Hypothalamus (tissue), 51 donors: ENCODE measurements at regions not wholly inside any gene's neighbourhood (a gene's known extent, or its start where the extent isn't known, plus 50 kb on each side); places are given as distances from the start of the nearest gene placed in this dataset.
"Not testable (repeated sequence)": the region's sequence is repeated elsewhere in the genome, so short reads cannot be mapped to it uniquely, and the experiment has no call there.

ENCODE experiments used
- DNase-seq, 51 donors: peaks; one replicate each; lab custom pipeline; 2025; lab: John Stamatoyannopoulos, UW

DNA sequence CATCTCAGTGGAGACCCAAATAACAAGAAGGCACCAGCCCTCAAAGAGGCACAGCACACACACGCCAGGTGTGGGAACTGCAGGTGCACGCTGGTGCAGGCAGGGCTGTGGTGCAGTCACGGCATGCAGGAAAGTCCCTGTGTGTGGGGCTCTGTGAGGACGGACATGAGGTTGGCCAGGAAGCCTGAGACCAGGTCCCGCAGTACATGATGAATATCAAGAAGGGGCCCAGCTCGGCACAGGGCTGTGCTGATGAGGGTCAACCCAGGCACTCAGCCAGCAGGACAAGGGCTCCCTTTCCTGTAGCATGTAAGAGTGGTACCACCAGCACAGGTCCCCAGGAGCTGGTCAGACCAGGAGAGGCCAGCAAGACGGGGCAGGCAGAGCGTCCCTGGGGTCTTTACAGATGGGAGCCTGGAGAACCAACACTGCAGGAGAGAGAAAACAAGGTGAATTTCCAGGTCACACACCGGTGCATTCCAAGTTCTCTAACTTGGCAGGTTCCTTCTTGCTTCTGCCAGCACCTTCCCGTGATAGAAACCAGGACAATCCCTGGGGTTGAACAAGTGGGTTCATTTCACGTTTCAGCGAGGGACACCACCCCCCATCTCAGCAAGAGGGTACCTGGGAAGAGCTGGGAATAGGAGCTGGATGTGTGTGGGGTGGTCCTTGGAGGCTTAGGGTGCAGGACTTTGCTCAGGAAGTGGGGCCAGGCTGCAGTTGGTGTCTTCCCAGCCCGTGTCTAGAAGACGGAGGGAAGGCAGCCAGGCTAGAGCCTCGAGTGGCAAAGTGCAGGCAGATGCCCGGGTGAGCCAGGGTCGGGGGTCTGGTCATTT, 244.8 kb upstream of the TCERG1L start:
- no peak for DNase-seq

DNA sequence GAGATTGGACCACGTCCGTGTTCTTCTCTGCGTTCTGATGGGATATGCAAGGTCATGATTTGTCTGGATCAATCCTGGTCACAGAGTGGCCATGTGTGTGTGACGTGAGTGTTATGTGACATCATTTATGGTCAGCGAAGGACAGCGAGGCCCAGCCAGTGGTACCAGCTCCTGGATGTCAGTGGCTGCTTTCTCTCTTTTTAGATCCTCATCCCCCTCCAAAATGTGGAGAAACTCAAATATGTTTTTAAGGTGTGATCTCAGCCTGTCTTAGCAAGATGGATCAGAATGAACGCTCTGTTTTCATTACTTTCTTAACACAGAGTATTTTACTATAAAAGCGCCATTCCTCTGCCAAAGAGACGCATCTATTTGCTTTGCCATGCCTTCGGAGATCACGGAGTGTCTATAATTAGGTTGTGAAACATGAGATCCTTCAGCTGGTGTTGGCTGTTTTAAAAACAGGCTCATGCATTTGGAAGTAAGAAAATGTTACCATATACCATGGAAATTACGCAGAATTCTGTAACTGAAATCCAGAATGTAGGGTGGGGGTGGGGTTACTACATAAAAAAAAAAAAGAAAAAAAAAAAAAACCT, 245.5 kb upstream of the TCERG1L start:
- no peak for DNase-seq

DNA sequence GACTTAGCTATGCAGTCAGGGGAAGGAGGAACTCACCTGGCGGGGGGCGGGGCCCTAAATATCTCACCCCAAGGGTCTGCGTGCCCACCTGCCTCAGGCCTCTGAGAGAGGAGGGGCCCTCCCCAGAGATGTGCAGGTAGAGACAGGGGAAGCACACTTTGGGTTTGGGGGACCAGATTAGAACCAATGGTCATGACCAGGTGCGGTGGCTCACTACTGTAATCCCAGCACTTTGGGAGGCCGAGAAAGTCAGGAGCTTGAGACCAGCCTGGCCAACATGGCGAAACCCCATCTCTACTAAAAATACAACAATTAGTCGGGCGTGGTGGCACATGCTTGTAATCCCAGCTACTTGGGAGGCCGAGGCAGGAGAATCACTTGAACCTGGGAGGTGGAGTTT, 246.4 kb upstream of the TCERG1L start:
- DNase-seq: not testable (repeated sequence)

DNA sequence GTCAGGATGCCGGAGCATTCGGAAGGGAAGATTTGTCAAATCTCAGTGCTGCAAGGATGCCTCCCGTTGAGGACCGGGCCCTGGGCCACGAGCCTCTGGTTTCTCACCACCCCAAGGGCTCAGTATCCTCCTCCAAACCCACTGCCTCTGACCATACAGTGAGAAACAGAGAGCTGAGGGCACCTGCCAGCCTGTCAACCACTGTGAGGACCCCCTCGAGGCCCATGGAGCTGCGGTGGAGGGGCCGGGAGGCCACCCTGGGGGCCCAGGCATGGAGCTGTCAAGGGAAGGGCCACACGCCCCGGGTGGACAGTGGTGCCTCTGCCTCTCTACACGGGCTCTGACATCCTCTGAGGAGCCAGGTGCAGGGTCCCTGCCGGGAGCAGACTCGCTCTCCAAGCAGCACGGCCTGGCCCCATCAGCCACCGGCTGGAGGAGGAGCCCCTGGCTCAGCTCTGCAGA, 248.0 kb upstream of the TCERG1L start:
- no peak for DNase-seq

DNA sequence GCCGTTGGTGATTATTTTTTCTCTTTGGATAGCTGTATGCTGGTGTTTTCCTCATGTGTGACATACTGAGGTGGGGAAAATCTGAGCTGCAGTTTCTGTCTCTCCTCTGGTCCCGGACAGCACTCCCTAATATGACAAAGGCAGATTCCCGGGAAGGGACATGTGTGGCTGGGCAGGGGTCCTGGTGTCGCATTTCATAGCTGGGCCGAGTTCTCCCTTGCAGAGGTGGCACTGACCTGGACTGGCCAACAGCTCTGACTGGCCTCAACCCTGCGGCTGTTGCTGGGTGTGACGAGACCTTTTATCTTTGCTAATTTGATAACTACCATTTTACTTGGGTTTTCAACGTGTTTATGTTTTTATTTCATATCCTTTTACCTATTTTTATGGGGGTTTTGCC, 248.6 kb upstream of the TCERG1L start:
- DNase-seq: no peak

GRCh38 chr10:131560706-131561355, 249.3 kb upstream of the TCERG1L start:
- DNase-seq: no peak

DNA sequence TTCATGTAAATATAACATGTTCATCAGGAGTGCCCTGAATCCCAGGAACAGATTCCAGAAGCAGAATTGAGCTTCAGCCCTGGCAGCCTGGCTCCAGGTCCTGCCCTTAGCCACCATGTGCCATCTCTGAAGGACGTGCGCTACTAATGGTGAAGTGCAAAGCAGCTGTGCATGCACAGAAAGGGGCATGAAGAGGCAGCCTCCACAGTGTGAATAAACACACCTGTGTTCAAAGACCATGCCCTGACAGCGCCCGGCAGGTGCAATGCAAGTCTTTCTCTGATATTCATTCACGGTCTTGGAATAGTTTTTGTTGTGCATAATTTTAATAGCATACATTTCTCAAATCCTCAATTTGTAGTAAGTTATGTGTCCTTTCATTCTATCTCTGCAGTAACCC, 250.4 kb upstream of the TCERG1L start:
- no peak for DNase-seq

- DNase-seq: no peak
Measured at GRCh38 chr10:131563411-131563810, 251.9 kb upstream of the TCERG1L start.

DNA sequence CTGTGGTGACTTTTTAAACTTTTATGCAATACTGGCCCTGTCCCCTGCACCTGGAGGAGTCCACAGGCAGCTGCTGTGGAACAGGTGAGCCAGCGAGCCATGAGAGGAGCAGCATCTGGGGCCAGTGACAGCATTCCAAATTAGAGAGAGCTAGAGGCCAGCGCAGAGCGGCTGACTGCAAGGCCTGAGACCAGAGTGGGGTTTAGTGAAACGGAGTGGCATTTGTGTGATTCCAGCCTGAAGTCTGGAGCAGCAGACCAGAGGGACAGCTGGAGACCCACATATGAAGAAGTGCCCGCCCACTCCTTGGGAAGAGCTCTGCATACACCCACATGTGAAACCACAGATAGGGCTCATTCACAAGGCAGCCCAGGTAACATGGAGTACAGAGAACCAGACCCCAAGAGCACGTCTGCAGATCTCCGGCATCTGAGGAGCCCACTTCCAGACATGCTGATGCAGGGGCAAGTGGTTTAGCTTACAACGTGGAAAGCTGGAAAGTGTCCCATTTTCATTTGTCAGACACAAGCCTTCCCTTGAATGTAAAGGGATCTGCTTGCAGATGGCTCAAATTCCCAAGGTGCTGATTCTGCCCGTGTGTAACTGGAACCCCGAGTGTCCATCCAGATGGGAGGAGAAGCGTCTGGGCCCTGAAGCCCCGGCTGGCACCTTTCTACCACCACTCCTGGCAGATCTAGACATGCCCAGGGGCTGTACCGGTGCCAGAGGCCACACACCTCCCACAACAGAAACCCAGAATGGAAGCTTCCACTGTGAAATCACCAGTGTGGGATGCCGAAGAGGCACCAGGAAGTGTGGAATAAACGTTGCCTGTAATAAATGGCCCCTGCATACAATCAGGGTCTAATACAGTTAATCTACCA, 256.0 kb upstream of the TCERG1L start:
- DNase-seq: no peak

DNA sequence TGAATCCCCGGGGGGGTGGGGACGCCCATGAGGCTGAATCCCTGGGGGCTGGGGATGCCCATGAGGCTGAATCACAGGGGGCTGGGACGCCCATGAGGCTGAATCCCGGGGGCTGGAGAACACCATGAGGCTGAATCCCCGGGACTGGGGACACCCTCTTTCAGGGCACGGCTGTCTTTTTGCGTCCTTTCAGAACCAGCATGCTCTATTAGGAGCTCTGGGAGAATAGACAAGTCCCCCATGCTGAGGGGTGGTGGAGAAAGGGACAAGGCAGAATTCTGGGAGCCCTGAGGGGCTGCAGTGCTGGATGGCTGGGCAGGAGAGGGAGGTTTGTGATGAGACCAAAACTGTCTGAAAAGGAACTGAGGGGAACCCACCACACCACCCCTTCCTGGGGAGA, 257.3 kb upstream of the TCERG1L start:
- DNase-seq: no peak

- no peak for DNase-seq
Measured at GRCh38 chr10:131569851-131570715, 258.6 kb upstream of the TCERG1L start.

DNA sequence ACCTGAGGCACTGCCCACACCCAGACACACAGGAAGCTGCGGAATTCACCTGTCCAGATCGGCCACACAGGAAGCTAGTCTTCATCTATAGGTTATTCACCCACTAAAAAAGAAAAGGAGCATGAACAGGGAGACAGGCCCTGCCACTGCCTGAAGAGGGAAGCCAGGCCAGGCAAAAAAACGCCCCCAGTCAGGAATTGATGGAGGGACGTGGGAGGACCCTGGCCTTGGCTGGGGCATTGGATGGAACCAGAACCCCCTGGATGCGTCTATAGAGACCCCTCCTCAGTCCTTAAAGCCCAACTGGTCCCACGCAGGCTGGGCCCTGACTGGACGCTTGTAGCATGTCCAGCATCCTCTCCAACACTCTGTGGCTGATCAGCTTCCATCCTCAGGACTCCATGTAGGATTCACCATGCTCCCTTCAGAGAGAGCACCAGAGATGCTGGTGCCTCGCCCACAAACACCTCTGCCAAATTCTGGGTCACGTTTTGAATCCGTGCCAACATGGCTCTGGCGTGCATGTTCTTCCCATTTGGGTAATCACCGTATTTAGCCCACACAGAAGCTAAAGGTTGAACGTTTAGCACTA, 259.3 kb upstream of the TCERG1L start:
- no peak for DNase-seq

DNA sequence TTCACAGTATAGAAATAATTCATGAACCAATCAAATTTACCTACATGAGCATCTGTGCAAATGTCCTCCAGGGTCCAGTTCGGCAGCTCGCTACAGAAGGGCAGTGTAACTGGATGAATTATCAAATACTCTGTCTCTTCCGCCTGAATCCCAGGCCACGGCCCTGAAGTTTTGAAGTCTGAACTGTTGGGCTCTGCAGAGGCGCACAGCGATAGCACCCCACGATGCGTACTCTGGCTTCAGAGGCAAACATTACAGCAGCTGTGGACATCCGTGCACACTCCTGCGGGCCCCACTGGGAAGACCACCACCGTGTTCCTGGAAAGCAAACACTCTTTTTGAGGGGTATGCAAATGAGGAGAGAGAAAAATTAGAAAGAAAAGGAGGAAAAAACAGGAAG, 259.8 kb upstream of the TCERG1L start:
- DNase-seq: no peak

GRCh38 chr10:131571865-131572264, 260.3 kb upstream of the TCERG1L start:
- DNase-seq: no peak

- no peak for DNase-seq
Measured at GRCh38 chr10:131573256-131573655, 261.7 kb upstream of the TCERG1L start.

- no peak for DNase-seq
Measured at GRCh38 chr10:131573707-131574106, 262.2 kb upstream of the TCERG1L start.

DNA sequence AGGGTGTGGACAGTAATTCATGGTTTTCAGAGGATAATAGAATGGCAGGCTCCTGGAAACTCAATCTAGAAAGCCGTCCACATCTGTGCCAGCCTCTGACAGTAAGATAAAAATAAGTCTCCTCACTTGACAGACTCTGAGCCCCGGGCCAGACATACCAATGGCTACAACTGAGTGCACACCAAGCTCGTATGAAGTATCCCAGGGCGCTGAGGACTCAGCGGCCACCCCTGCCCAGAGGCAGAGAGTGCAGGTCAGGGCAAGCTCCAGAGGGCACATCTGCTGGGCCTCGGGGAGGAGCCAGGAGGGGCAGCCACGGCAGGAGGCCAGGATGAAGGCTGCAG, 262.8 kb upstream of the TCERG1L start:
- DNase-seq: no peak

DNA sequence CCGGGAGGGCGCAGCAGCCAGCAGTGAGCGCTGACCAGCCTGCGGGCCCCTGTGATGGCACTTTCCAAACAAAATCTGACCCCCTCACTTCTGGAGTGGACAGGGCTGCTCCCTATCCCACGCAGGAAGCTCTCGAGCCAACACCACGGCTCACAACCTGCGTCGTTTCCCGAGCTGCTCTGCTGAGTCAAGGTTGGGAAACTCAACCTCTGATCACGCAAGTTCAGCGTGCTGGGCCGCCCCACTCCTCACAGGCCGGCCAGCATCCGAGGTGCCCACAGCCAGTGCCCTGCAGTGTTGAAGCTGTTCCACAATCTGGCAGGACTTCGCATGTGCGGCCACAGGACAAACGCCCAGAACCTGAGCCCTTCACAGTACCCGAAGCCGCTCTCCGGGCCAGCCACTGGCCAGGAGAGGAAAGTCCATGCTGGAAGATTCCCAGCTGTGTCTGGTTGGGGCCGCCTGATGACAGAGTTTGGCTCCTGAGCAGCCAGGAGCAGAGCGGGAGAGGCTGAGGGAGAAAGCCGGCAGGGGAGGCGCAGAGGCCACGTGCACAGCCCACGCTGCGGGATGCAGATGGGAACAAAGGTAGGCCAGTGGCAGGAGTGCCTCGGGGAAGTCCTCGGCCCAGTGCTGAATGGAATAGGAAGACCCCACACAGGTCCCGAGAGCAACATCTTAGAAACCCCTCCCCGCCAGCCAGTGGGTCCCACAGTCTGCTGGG, 263.3 kb upstream of the TCERG1L start:
- no peak for DNase-seq

DNA sequence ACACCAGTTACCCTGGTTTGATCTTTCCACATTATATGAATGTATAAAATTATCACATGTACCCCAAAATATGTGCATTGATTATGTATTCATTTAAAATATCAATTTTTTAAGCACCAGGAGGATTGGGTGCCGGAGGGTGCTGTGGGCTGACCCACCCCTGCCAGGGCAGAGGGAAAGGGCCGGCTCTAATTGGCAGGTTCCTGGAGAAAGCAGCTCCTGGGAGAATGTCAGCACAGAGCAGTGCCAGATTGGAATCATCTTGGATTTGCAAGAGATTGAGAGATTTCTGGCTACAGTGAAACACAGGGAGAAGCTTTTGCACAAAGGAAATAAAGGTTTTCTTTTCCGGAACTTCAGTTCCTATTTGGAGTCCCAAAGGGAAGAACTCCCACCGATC, 264.4 kb upstream of the TCERG1L start:
- DNase-seq: no peak
